Ovary (tissue), 7 donors: ENCODE measurements at regions not wholly inside any gene's neighbourhood (a gene's known extent, or its start where the extent isn't known, plus 50 kb on each side); places are given as distances from the start of the nearest gene placed in this dataset.
A peak's percentile ranks its signal among the peaks of the same experiment; 100 is the strongest.
"Not testable (repeated sequence)": the region's sequence is repeated elsewhere in the genome, so short reads cannot be mapped to it uniquely, and the experiment has no call there.

Experiments used
- DNase-seq, 5 donors: peaks; one replicate each; pipeline ENCODE4 v3.0.0-alpha.2; 2019 to 2020
- H3K27ac ChIP-seq, 2 donors: fragments of 200-600 bp; one replicate each; pipeline versions ENCODE4 v1.5.1 to v1.8.0; 2019 to 2022
- H3K27me3 ChIP-seq: fragments of 200-600 bp; one replicate; pipeline ENCODE4 v1.8.0; 2022
- H3K36me3 ChIP-seq: fragments of 200-600 bp; sonication (generic); one replicate; pipeline ENCODE4 v1.5.1; 2019
- H3K4me1 ChIP-seq: one replicate; pipeline ENCODE4 v1.8.1; 2013; ENCODE audit warnings: mild to moderate bottlenecking, moderate library complexity; ENCODE audit not compliant: insufficient read depth
- H3K4me3 ChIP-seq: fragments of 200-600 bp; sonication (generic); one replicate; pipeline ENCODE4 v1.5.1; 2017
- H3K9me3 ChIP-seq, 2 donors: fragments of 200-600 bp in 1 of 2; sonication (generic) in 1 of 2; one replicate each; pipeline versions ENCODE4 v1.5.1 to v1.8.1; 2013 to 2019; ENCODE audit warnings: mild to moderate bottlenecking in 1 of 2, moderate library complexity in 1 of 2
- CTCF ChIP-seq, 3 donors: fragments of 450-650 bp in 2 of 3; fragments of 200-600 bp in 1 of 3; IDR thresholded peaks; one replicate each; pipeline versions ENCODE4 v1.5.1 to v1.8.0; 2016 to 2022; ENCODE audit warnings: antibody characterized with exemption in 3 of 3, mild to moderate bottlenecking in 1 of 3
- EP300 ChIP-seq: sonication (generic); formaldehyde crosslinking; IDR thresholded peaks from one replicate; pipeline ENCODE4 v1.6.1; 2017; ENCODE audit warnings: antibody characterized with exemption
- POLR2A ChIP-seq: fragments of 450-650 bp; IDR thresholded peaks from one replicate; pipeline ENCODE4 v1.6.1; 2017; ENCODE audit warnings: antibody characterized with exemption, mild to moderate bottlenecking, moderate library complexity
- WGBS, 3 donors: extraction: QIAGEN DNeasy Blood & Tissue Kit in 1 of 3; methylation state at CpG; one replicate each; pipeline versions ENCODE4 v1.1.5 to v1.1.7; 2013 to 2017; 5-methylcytosine and 5-hydroxymethylcytosine counted together
- intact Hi-C, 4 donors: fragments of 100-400 bp; cut with DNase I; formaldehyde crosslinking; loops; one replicate each; pipeline versions ENCODE4 v1.11.0 to v1.15.1; 2022 to 2023
- donor health status: DM: no; HTN: no; CAD: no; lungs with moderate emphysema.
- donor health status: DM: no; HTN: no; CAD: no.
- donor health status: Bipolar disorder and iron deficiency.
- donor health status: DM: no; HTN: no; CAD: no.
- donor health status: DM: yes; HTN: yes; CAD: no.

DNA sequence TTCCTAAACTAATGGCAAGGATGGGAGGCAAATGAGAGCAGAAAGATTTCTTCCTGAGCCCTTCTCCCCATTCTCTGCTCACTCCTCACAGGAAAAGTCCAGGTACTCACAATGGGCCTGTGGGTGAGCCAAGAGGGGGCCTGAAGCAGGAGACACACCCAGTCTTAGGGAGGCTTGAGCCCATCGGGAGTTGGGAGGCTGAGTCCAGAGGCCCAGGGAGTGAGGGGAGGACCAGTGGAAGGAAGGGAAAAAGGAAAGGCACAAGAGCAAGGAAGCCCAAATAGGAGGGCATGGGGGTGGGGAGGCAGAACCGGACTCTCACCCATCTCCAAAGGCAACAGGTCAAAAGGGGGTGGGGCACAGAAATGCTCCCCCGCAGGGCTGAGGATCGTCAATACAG, 68.1 kb upstream of the CNEP1R1 start:
- TF ChIP-seq EP300 (no peak), POLR2A (no peak), CTCF (IDR thresholded peaks at IDR 0.05) (no peak)
- 31 to 53% (median 35%) methylated on average over 4 of the region's 4 CpGs for WGBS, 3 donors
- Histone ChIP-seq H3K36me3 (no peaks in the 10 kb centered on the region), H3K4me3 (no peak overlapping the region), H3K9me3 (no peaks in the 10 kb centered on the region), H3K27me3 (no peaks in the 10 kb centered on the region), H3K4me1 (no peaks in the 10 kb centered on the region), H3K27ac (no peak overlapping the region)
- intact Hi-C loops, result no loop called here
- DNase-seq, result no peak

DNA sequence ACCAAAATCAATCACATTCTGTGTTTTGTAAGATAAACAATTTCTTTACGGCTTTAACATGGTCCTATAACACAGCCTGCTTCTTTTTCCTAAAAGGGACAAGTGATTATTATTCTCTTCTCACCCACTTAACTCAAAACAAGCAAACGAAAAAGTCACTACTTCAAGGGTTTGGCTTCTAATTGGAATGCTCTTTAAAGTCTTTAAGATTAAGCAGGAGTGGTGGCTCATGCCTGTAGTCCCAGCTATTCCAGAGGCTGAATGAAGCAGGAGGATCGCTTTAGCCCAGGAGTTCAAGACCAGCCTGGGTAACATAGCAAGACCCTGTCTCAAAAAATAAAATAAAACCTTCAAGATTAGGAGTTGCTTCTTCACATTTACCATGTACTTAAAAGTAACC, 66.6 kb upstream of the CNEP1R1 start:
- no peaks in the 10 kb centered on the region for H3K9me3 ChIP-seq
- peak overlapping the region in 1 of 2 donors; percentile 22 for H3K27ac ChIP-seq
- no peak overlapping the region for H3K4me3 ChIP-seq
- intact Hi-C loops, result no loop called here
- WGBS, 3 donors, result 39 to 41% (median 39%) methylated on average over 3 of the region's 3 CpGs
- H3K36me3 ChIP-seq, result no peaks in the 10 kb centered on the region
- no peak for DNase-seq
- no peaks in the 10 kb centered on the region for H3K4me1 ChIP-seq
- H3K27me3 ChIP-seq, result no peaks in the 10 kb centered on the region
- TF ChIP-seq POLR2A (no peak), CTCF (IDR thresholded peaks at IDR 0.05) (no peak), EP300 (no peak)

DNA sequence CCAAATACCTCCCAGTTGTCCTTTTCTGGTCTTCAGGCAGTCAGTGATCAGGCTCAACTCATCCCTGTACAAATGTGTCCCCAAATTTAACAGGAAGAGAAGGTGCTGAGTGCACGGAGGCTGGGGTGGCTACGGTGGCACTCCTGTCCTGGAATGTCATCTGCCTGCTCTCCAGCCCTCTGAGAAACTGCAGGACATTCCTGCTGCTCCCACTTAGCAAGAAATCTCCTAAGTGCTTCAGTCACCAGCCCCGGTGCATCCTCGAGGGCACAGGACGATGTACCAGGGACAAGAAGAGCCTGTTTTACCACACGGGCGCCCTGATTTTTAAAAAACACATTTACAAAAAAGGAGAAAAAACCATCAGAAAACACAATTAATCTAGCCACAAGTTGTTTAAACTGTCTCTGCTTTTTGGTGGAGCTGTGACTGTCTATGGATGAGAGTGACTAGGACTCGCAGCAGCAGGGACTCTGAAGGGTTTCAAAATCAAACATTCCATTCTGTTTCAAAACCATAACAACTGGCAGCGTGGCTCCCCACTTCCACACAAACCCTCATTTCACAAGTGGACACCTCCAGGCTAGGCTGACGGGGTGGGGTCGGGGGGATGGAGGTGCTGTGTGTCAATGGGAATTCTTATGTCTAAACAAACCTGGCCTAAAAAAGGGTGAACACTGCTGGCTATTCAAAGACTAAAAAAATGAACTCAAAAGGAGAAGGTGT, 65.3 kb upstream of the CNEP1R1 start:
- 85 to 90% (median 86%) methylated on average over 11 of the region's 11 CpGs for WGBS, 3 donors
- TF ChIP-seq POLR2A (no peak), EP300 (no peak), CTCF (IDR thresholded peaks at IDR 0.05) (no peak)
- H3K27ac ChIP-seq, result no peak overlapping the region
- H3K27me3 ChIP-seq, result no peaks in the 10 kb centered on the region
- no peak for DNase-seq
- H3K36me3 ChIP-seq, result no peaks in the 10 kb centered on the region
- intact Hi-C loops, result no loop called here
- H3K9me3 ChIP-seq, result no peaks in the 10 kb centered on the region
- no peaks in the 10 kb centered on the region for H3K4me1 ChIP-seq
- H3K4me3 ChIP-seq, result no peak overlapping the region

- H3K27ac ChIP-seq, result no peak overlapping the region
- H3K9me3 ChIP-seq, result no peaks in the 10 kb centered on the region
- TF ChIP-seq CTCF (IDR thresholded peaks at IDR 0.05) (no peak), EP300 (no peak), POLR2A (no peak)
- 40 to 51% (median 42%) methylated on average over 3 of the region's 3 CpGs for WGBS, 3 donors
- no peak overlapping the region for H3K4me3 ChIP-seq
- DNase-seq, result no peak
- no peaks in the 10 kb centered on the region for H3K27me3 ChIP-seq
- intact Hi-C loops, result no loop called here
- no peaks in the 10 kb centered on the region for H3K4me1 ChIP-seq
- no peaks in the 10 kb centered on the region for H3K36me3 ChIP-seq
These were observed 63.9 kb upstream of the CNEP1R1 start for GRCh38 chr16:49961089-49961488.

DNA sequence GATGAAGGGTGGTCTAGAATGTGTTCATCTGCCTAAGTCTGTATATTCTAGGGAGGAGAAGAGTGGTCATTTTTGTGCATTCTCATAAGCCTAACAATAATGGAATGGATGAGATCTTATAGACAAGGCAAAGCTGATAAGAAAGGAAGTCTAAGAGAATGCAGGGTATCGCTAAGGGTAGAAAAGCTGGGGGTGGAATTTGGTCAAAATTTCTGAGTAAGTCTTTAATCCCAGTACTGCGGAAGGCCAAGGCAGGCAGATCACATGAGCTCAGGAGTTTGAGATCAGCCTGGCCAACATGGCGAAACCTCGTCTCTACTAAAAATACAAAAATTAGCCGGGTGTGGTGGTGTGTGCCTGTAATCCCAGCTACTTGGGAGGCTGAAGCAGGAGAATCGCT, 62.5 kb upstream of the CNEP1R1 start:
- WGBS, 3 donors, result 94 to 96% (median 95%) methylated on average over 6 of the region's 6 CpGs
- intact Hi-C loops, H3K4me3 ChIP-seq, DNase-seq, H3K4me1 ChIP-seq, H3K27ac ChIP-seq, H3K36me3 ChIP-seq, H3K27me3 ChIP-seq, H3K9me3 ChIP-seq: not testable (repeated sequence)
